Keratinocyte (primary cell): ENCODE measurements at regions not wholly inside any gene's neighbourhood (a gene's known extent, or its start where the extent isn't known, plus 50 kb on each side); places are given as distances from the start of the nearest gene placed in this dataset.

Experiments
- CTCF ChIP-seq, 3 experiments: IDR thresholded peaks in 1 of 3; conservative IDR thresholded peaks in 1 of 3; optimal IDR thresholded peaks in 1 of 3; 2 replicates in 2 of 3; 3 replicates in 1 of 3; pipeline versions ENCODE3 to v1.5.1; 2011; ENCODE audit warnings: low read length in 3 of 3, mild to moderate bottlenecking in 3 of 3, moderate library complexity in 2 of 3, control low read depth in 1 of 3, inconsistent platforms in 1 of 3; ENCODE audit not compliant: insufficient read depth in 2 of 3; ENCODE audit errors: extremely low read depth in 1 of 3
- EZH2 ChIP-seq: IDR thresholded peaks from one replicate; pipeline ENCODE4 v1.6.1; 2012; ENCODE audit warnings: inconsistent platforms, mild to moderate bottlenecking, low read length, moderate library complexity

DNA sequence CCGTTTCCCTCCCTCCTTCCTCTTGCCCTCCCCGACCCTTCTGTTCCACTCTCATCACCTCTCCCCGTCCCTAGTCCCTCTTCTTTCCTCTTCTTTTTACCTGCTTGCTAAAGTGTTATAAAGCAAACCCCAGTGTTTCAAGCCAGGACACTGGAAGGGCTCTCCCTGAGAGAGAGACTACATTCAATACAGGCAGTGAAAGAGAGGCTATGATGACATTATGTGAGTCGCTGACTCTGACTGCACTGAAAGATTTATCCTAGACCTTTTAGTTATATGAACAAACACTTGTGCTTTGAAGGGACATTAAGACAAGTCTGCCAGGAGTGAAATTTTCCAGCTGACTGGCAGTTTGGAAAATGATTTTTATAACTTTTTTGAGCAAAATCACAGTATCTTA, 155.7 kb downstream of the S1PR1 start:
- TF ChIP-seq CTCF (optimal IDR thresholded peaks at IDR 0.05 in 1 of 3, IDR thresholded peaks at IDR 0.05 in 1 of 3, conservative IDR thresholded peaks at IDR 0.05 in 1 of 3; ENCODE audit: extremely low read depth in 1 of 3, insufficient read depth in 2 of 3, low read length in 3 of 3): no peak
- TF ChIP-seq EZH2: no peak
